Prostate gland (tissue), 2 donors: ENCODE measurements at regions not wholly inside any gene's neighbourhood (a gene's known extent, or its start where the extent isn't known, plus 50 kb on each side); places are given as distances from the start of the nearest gene placed in this dataset.
A peak's percentile ranks its signal among the peaks of the same experiment; 100 is the strongest.

Source experiments
- DNase-seq: peaks from one replicate; pipeline ENCODE4 v3.0.0-alpha.2; 2019; ENCODE audit warnings: low spot score
- H3K27ac ChIP-seq, 2 donors: fragments of 200-600 bp; sonication (generic); 2 replicates each; pipeline ENCODE4 v1.5.1; 2017 to 2019
- H3K27me3 ChIP-seq: fragments of 200-600 bp; sonication (generic); replicated peaks from 2 replicates; pipeline ENCODE4 v1.5.1; 2019; ENCODE audit not compliant: insufficient read depth
- H3K36me3 ChIP-seq, 2 donors: fragments of 200-600 bp; sonication (generic); 1 replicate in 1 of 2; 2 replicates in 1 of 2; pipeline versions ENCODE4 v1.5.1 to v1.8.1; 2017 to 2019
- H3K4me1 ChIP-seq: fragments of 200-600 bp; sonication (generic); replicated peaks from 2 replicates; pipeline ENCODE4 v1.5.1; 2019
- H3K4me3 ChIP-seq, 2 donors: fragments of 200-600 bp; sonication (generic); 2 replicates each; pipeline ENCODE4 v1.5.1; 2017 to 2019
- H3K9me3 ChIP-seq: fragments of 200-600 bp; sonication (generic); 2 replicates; pipeline ENCODE4 v1.5.1; 2017
- CTCF ChIP-seq, 4 experiments: fragments of 200-600 bp in 2 of 4; fragments of 450-650 bp in 2 of 4; sonication (generic) in 2 of 4; IDR thresholded peaks; 1 replicate in 3 of 4; 2 replicates in 1 of 4; pipeline ENCODE4 v1.5.1; 2016 to 2019; ENCODE audit warnings: antibody characterized with exemption in 4 of 4, mild to moderate bottlenecking in 2 of 4, moderate library complexity in 2 of 4
- POLR2A ChIP-seq: fragments of 450-650 bp; IDR thresholded peaks from one replicate; pipeline ENCODE4 v1.6.1; 2016; ENCODE audit warnings: antibody characterized with exemption, mild to moderate bottlenecking
- POLR2AphosphoS5 ChIP-seq: sonication (generic); formaldehyde crosslinking; IDR thresholded peaks from one replicate; pipeline ENCODE4 v1.6.1; 2017; ENCODE audit warnings: antibody characterized with exemption
- WGBS: methylation state at CpG from one replicate; pipeline ENCODE4 v1.1.5; 2018; 5-methylcytosine and 5-hydroxymethylcytosine counted together
- intact Hi-C: fragments of 100-400 bp; cut with DNase I; formaldehyde crosslinking; loops from one replicate; pipeline ENCODE4 v1.14.2; 2022

GRCh38 chr10:125329056-125329455, 168.7 kb upstream of the CTBP2 start:
- intact Hi-C loops: no loop called here
- no peaks in the 10 kb centered on the region for H3K36me3 ChIP-seq
- no peaks in the 10 kb centered on the region for H3K27me3 ChIP-seq
- no peak for DNase-seq
- no peak overlapping the region for H3K27ac ChIP-seq
- no peaks in the 10 kb centered on the region for H3K9me3 ChIP-seq
- 62% methylated on average over 6 of the region's 6 CpGs for WGBS
- no peak overlapping the region for H3K4me3 ChIP-seq
- no peak for TF ChIP-seq CTCF (IDR thresholded peaks at IDR 0.05)
- TF ChIP-seq POLR2AphosphoS5: no peak
- TF ChIP-seq POLR2A: no peak
- no peaks in the 10 kb centered on the region for H3K4me1 ChIP-seq

GRCh38 chr10:125325326-125325725, 165.0 kb upstream of the CTBP2 start:
- no peak for TF ChIP-seq POLR2A
- no peak for TF ChIP-seq CTCF (IDR thresholded peaks at IDR 0.05)
- no peak for TF ChIP-seq POLR2AphosphoS5
- Histone ChIP-seq H3K9me3 (no peaks in the 10 kb centered on the region), H3K4me1 (no peaks in the 10 kb centered on the region), H3K27me3 (no peaks in the 10 kb centered on the region), H3K36me3 (no peaks in the 10 kb centered on the region), H3K27ac (no peak overlapping the region), H3K4me3 (no peak overlapping the region)
- intact Hi-C loops: no loop called here
- no peak for DNase-seq
- 73% methylated on average over 3 of the region's 3 CpGs for WGBS

DNA sequence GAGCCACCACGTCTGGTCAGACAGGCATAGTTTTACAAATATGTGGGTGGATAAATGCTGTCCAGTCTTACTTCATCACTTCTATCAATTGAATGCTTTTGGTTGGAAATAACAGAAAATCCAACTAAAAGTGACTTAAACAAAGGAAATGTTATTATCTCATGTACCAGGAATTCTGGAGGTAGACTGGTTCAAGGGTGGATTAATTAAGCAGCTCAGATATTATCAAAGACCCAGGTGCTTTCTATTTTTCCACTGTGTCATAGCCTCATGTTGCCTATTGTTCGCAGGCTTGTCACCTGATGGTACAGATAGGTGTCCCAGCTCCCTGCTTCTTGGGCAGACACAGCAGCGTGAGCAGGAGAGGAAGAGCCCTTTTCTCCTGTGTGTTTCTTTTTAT, 156.1 kb upstream of the CTBP2 start:
- Histone ChIP-seq H3K9me3 (no peaks in the 10 kb centered on the region), H3K36me3 (no peaks in the 10 kb centered on the region), H3K27me3 (no peaks in the 10 kb centered on the region), H3K4me1 (no peaks in the 10 kb centered on the region), H3K27ac (no peak overlapping the region), H3K4me3 (no peak overlapping the region)
- TF ChIP-seq POLR2AphosphoS5: no peak
- no peak for TF ChIP-seq POLR2A
- TF ChIP-seq CTCF (IDR thresholded peaks at IDR 0.05): no peak
- intact Hi-C loops: no loop called here
- no peak for DNase-seq
- 60% methylated on average over 3 of the region's 3 CpGs for WGBS

DNA sequence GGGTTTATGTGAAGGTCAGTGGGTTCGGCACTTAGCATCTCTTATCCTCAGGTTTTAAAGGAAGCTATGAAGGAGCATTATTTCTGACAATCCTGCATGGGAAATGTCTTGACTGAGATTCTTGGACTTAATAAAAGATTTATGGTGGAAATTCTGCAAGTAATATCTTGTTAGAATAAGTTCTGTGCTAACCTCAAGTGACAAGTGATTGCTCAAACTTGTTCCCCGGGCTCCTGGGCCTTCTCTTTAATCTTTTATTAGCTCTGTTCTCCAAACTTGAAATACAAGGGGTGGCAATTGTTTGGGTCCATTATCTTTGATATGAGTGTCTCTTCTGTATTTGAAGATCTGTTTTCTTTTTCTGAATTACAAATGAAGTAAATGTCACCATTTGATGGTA, 140.6 kb upstream of the CTBP2 start:
- peak; percentile 41 for DNase-seq
- Histone ChIP-seq H3K27ac (no peak overlapping the region), H3K9me3 (no peaks in the 10 kb centered on the region), H3K4me3 (no peak overlapping the region), H3K27me3 (no peaks in the 10 kb centered on the region), H3K36me3 (no peaks in the 10 kb centered on the region), H3K4me1 (no peaks in the 10 kb centered on the region)
- TF ChIP-seq POLR2A (no peak), POLR2AphosphoS5 (peak; percentile 65), CTCF (IDR thresholded peaks at IDR 0.05) (no peak)
- 31% methylated on average over 2 of the region's 2 CpGs for WGBS
- intact Hi-C loops: no loop called here

DNA sequence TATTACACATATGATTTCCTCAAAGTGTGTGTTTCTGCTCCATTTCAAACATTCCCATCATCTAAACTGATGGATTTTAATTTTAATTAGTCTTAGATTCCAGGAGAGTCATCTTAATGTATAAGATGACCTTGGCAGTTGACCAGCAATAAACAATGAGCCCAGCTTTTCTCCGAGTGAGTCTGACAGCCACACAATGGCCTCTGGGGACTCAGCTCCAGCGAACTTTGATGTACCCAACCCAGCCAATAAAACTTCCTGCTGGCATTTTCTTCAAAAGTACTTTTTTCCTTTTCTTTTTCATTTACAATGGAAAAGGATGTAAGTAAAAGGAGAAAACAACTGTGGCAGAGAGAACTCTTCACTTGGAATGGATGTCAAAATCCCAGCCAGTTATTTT, 139.1 kb upstream of the CTBP2 start:
- Histone ChIP-seq H3K27ac (no peak overlapping the region), H3K4me1 (peaks cover 3% of the 10 kb centered on the region), H3K36me3 (no peaks in the 10 kb centered on the region), H3K27me3 (no peaks in the 10 kb centered on the region), H3K9me3 (no peaks in the 10 kb centered on the region), H3K4me3 (no peak overlapping the region)
- intact Hi-C loops: no loop called here
- 26% methylated on average over 2 of the region's 2 CpGs for WGBS
- no peak for TF ChIP-seq POLR2AphosphoS5
- TF ChIP-seq CTCF (IDR thresholded peaks at IDR 0.05): no peak
- TF ChIP-seq POLR2A: no peak
- DNase-seq: no peak
